Kidney glomerular epithelial cell (primary cell): ENCODE measurements at regions not wholly inside any gene's neighbourhood (a gene's known extent, or its start where the extent isn't known, plus 50 kb on each side); places are given as distances from the start of the nearest gene placed in this dataset.

ENCODE experiments used
- DNase-seq: peaks from one replicate; lab custom pipeline; 2025; lab: John Stamatoyannopoulos, UW

GRCh38 chr21:32216293-32216692 is 62.6 kb downstream of the MIS18A start:
- no peak for DNase-seq

GRCh38 chr21:32215306-32215685 is 63.6 kb downstream of the MIS18A start:
- DNase-seq, result no peak

GRCh38 chr21:32214654-32215305 is 64.1 kb downstream of the MIS18A start:
- no peak for DNase-seq

- DNase-seq, result no peak
Measured at GRCh38 chr21:32212116-32212515, 66.7 kb downstream of the MIS18A start.

GRCh38 chr21:32211306-32211705 is 67.5 kb downstream of the MIS18A start:
- DNase-seq, result no peak

- no peak for DNase-seq
Measured at GRCh38 chr21:32209580-32209979, 69.3 kb downstream of the MIS18A start.

GRCh38 chr21:32207406-32207716 is 71.5 kb downstream of the MIS18A start:
- DNase-seq, result no peak

- no peak for DNase-seq
Measured at GRCh38 chr21:32206631-32207405, 72.0 kb downstream of the MIS18A start.

- no peak for DNase-seq
Measured at GRCh38 chr21:32203877-32204480, 74.9 kb downstream of the MIS18A start.

GRCh38 chr21:32200029-32200428 is 78.8 kb downstream of the MIS18A start:
- DNase-seq, result no peak

- DNase-seq, result no peak
Measured at GRCh38 chr21:32198384-32198783, 80.5 kb downstream of the MIS18A start.

GRCh38 chr21:32197896-32198295 is 81.0 kb downstream of the MIS18A start:
- no peak for DNase-seq

- DNase-seq, result no peak
Measured at GRCh38 chr21:32196001-32196400, 82.8 kb downstream of the MIS18A start.

GRCh38 chr21:32193098-32193465 is 85.8 kb downstream of the MIS18A start:
- DNase-seq, result no peak

- DNase-seq, result no peak
Measured at GRCh38 chr21:32192291-32193097, 86.4 kb downstream of the MIS18A start.

GRCh38 chr21:32190493-32191144 is 88.2 kb downstream of the MIS18A start:
- no peak for DNase-seq

GRCh38 chr21:32189688-32190483 is 89.0 kb downstream of the MIS18A start:
- DNase-seq, result no peak

GRCh38 chr21:32186804-32187203 is 92.0 kb downstream of the MIS18A start:
- no peak for DNase-seq

- no peak for DNase-seq
Measured at GRCh38 chr21:32185726-32186125, 93.1 kb downstream of the MIS18A start.

- DNase-seq, result no peak
Measured at GRCh38 chr21:32185103-32185502, 93.7 kb downstream of the MIS18A start.

GRCh38 chr21:32184485-32184884 is 94.4 kb downstream of the MIS18A start:
- DNase-seq, result no peak
